Smooth muscle cell (in vitro differentiated cells): ENCODE measurements at regions not wholly inside any gene's neighbourhood (a gene's known extent, or its start where the extent isn't known, plus 50 kb on each side); places are given as distances from the start of the nearest gene placed in this dataset.

Experiments
- DNase-seq: peaks from one replicate; lab custom pipeline; 2025; ENCODE audit not compliant: unreplicated experiment; lab: John Stamatoyannopoulos, UW
- H2AFZ ChIP-seq: fragments of 200-600 bp; sonication (generic); 2 replicates; pipeline ENCODE4 v1.6.0; 2016; ENCODE audit warnings: antibody characterized with exemption, low read depth, mild to moderate bottlenecking
- H3F3A ChIP-seq: fragments of 200-600 bp; sonication (generic); 2 replicates; pipeline ENCODE4 v1.6.0; 2017; ENCODE audit warnings: antibody characterized with exemption, low read depth
- H3K27ac ChIP-seq: fragments of 200-600 bp; sonication (generic); 2 replicates; pipeline ENCODE4 v1.5.1; 2016; ENCODE audit warnings: low read depth, mild to moderate bottlenecking
- H3K27me3 ChIP-seq: fragments of 200-600 bp; sonication (generic); 2 replicates; pipeline ENCODE4 v1.6.1; 2016; ENCODE audit warnings: low read depth, mild to moderate bottlenecking
- H3K36me3 ChIP-seq: fragments of 200-600 bp; sonication (generic); 2 replicates; pipeline ENCODE4 v1.5.1; 2016; ENCODE audit warnings: low read depth
- H3K4me1 ChIP-seq: fragments of 200-600 bp; sonication (generic); 2 replicates; pipeline ENCODE4 v1.5.1; 2016; ENCODE audit warnings: low read depth
- H3K4me2 ChIP-seq: fragments of 200-600 bp; sonication (generic); 2 replicates; pipeline ENCODE4 v1.6.0; 2016; ENCODE audit warnings: mild to moderate bottlenecking
- H3K4me3 ChIP-seq: fragments of 200-600 bp; sonication (generic); 2 replicates; pipeline ENCODE4 v1.5.1; 2016; ENCODE audit warnings: mild to moderate bottlenecking
- H3K79me2 ChIP-seq: fragments of 200-600 bp; sonication (generic); 2 replicates; pipeline ENCODE4 v1.6.0; 2016; ENCODE audit warnings: low read depth, mild to moderate bottlenecking
- H3K9ac ChIP-seq: fragments of 200-600 bp; sonication (generic); 2 replicates; pipeline ENCODE4 v1.6.0; 2016; ENCODE audit warnings: low read depth
- H3K9me3 ChIP-seq: fragments of 200-600 bp; sonication (generic); replicated peaks from 2 replicates; pipeline ENCODE4 v1.5.1; 2016; ENCODE audit warnings: low read depth
- H4K20me1 ChIP-seq: fragments of 200-600 bp; sonication (generic); 2 replicates; pipeline ENCODE4 v1.6.0; 2016; ENCODE audit warnings: low read depth
- CTCF ChIP-seq: fragments of 200-600 bp; sonication (generic); IDR thresholded peaks from 2 replicates; pipeline ENCODE4 v1.5.1; 2017; ENCODE audit warnings: borderline replicate concordance, mild to moderate bottlenecking, antibody characterized with exemption; ENCODE audit not compliant: insufficient read depth, poor library complexity, severe bottlenecking
- WGBS: methylation state at CpG from one replicate; pipeline ENCODE4 v1.1.7; 2016; ENCODE audit warnings: low lambda C conversion rate; 5-methylcytosine and 5-hydroxymethylcytosine counted together

- no peaks in the 10 kb centered on the region for H3K79me2 ChIP-seq
- no peak for TF ChIP-seq CTCF
- H3K36me3 ChIP-seq: no peaks in the 10 kb centered on the region
- H3K9ac ChIP-seq: no peak overlapping the region
- H3K4me2 ChIP-seq: no peak overlapping the region
- no peaks in the 10 kb centered on the region for H3F3A ChIP-seq
- DNase-seq: no peak
- no peak overlapping the region for H3K4me3 ChIP-seq
- H4K20me1 ChIP-seq: no peaks in the 10 kb centered on the region
- no peaks in the 10 kb centered on the region for H3K9me3 ChIP-seq
- H3K4me1 ChIP-seq: peaks cover under 1% of the 10 kb centered on the region
- WGBS: 79% methylated on average over 3 of the region's 3 CpGs
- no peaks in the 10 kb centered on the region for H3K27me3 ChIP-seq
- no peak overlapping the region for H2AFZ ChIP-seq
- no peak overlapping the region for H3K27ac ChIP-seq
These were observed 117.0 kb upstream of the CYP1B1 start for GRCh38 chr2:38192976-38193375.

- H3F3A ChIP-seq: peaks cover 5% of the 10 kb centered on the region
- H3K9ac ChIP-seq: no peak overlapping the region
- no peak overlapping the region for H3K27ac ChIP-seq
- H3K9me3 ChIP-seq: no peaks in the 10 kb centered on the region
- H3K4me3 ChIP-seq: no peak overlapping the region
- H3K4me2 ChIP-seq: no peak overlapping the region
- H3K27me3 ChIP-seq: no peaks in the 10 kb centered on the region
- no peaks in the 10 kb centered on the region for H3K79me2 ChIP-seq
- peaks cover 2% of the 10 kb centered on the region for H3K4me1 ChIP-seq
- TF ChIP-seq CTCF: no peak
- H3K36me3 ChIP-seq: no peaks in the 10 kb centered on the region
- no peaks in the 10 kb centered on the region for H4K20me1 ChIP-seq
- DNase-seq: no peak
- no peak overlapping the region for H2AFZ ChIP-seq
These were observed 116.1 kb upstream of the CYP1B1 start for GRCh38 chr2:38192046-38192445.

GRCh38 chr2:38191516-38191915 is 115.6 kb upstream of the CYP1B1 start:
- no peak overlapping the region for H3K4me3 ChIP-seq
- H3K4me2 ChIP-seq: peak overlapping the region; percentile 0

More at GRCh38 chr2:38191516-38191915, 115.6 kb upstream of the CYP1B1 start:
- Histone ChIP-seq H3K79me2 (no peaks in the 10 kb centered on the region), H3K36me3 (no peaks in the 10 kb centered on the region), H3K27ac (peak overlapping the region; percentile 89), H3K4me1 (peaks cover 2% of the 10 kb centered on the region), H3K9me3 (no peaks in the 10 kb centered on the region), H2AFZ (no peak overlapping the region), H3K27me3 (no peaks in the 10 kb centered on the region), H3K9ac (no peak overlapping the region), H4K20me1 (no peaks in the 10 kb centered on the region), H3F3A (peaks cover 5% of the 10 kb centered on the region)
- 80% methylated on average over 2 of the region's 2 CpGs for WGBS
- DNase-seq: no peak
- TF ChIP-seq CTCF: no peak
